K562 (cell line): ENCODE measurements at regions not wholly inside any gene's neighbourhood (a gene's known extent, or its start where the extent isn't known, plus 50 kb on each side); places are given as distances from the start of the nearest gene placed in this dataset.

ENCODE experiments used
- BHLHE40 ChIP-seq: IDR thresholded peaks from 2 replicates; pipeline ENCODE4 v1.6.1; 2011; ENCODE audit warnings: low read length, improper control_type of control experiment
- BMI1 ChIP-seq: fragments of 150-350 bp; IDR thresholded peaks from 2 replicates; pipeline ENCODE4 v1.6.1; 2014; ENCODE audit warnings: low read length
- CBX2 ChIP-seq: fragments of 200-600 bp; sonication (generic); IDR thresholded peaks from one replicate; pipeline ENCODE4 v1.6.1; 2012; ENCODE audit warnings: mild to moderate bottlenecking, low read length, inconsistent platforms; ENCODE audit not compliant: insufficient read depth, poor library complexity, severe bottlenecking
- NFE2L1 ChIP-seq: fragments of 450-650 bp; IDR thresholded peaks from 2 replicates; pipeline ENCODE4 v1.6.1; 2016; ENCODE audit warnings: missing genetic modification characterization, low read depth, mild to moderate bottlenecking, missing compliant biosample characterization, moderate library complexity, borderline replicate concordance
- TEAD2 ChIP-seq: fragments of 450-650 bp; IDR thresholded peaks from 2 replicates; pipeline ENCODE4 v1.6.1; 2016; ENCODE audit warnings: missing genetic modification characterization, control low read depth, missing compliant biosample characterization
- ZBED1 ChIP-seq: IDR thresholded peaks from 2 replicates; pipeline ENCODE4 v1.6.1; 2014
- ZFX ChIP-seq: sonication (generic); formaldehyde crosslinking; IDR thresholded peaks from 2 replicates; pipeline ENCODE4 v1.8.0; 2022; ENCODE audit warnings: mild to moderate bottlenecking, missing genetic modification reagents, moderate library complexity
- ZNF316 ChIP-seq: fragments of 450-650 bp; IDR thresholded peaks from 2 replicates; pipeline ENCODE4 v1.6.1; 2016
- ZNF41 ChIP-seq: fragments of 250-450 bp; sonication (Bioruptor Pico); conservative IDR thresholded peaks from 2 replicates; pipeline ENCODE4 v1.4.0; 2020; ENCODE audit warnings: mild to moderate bottlenecking
- ZNF695 ChIP-seq: fragments of 450-650 bp; formaldehyde crosslinking; IDR thresholded peaks from 2 replicates; pipeline ENCODE4 v1.4.0; 2020; ENCODE audit warnings: mild to moderate bottlenecking, moderate library complexity
- TF ChIP-seq, protein P1 (sequence below): sonication (generic); formaldehyde crosslinking; IDR thresholded peaks from 2 replicates; pipeline ENCODE4 v1.8.0; 2023; ENCODE audit warnings: mild to moderate bottlenecking, missing genetic modification reagents
- TF ChIP-seq, protein P2 (sequence below): sonication (generic); formaldehyde crosslinking; IDR thresholded peaks from 2 replicates; pipeline ENCODE4 v1.8.0; 2022; ENCODE audit warnings: mild to moderate bottlenecking, missing genetic modification reagents
- TF ChIP-seq, protein P3 (sequence below): fragments of 450-650 bp; IDR thresholded peaks from 2 replicates; pipeline ENCODE4 v1.6.1; 2018; ENCODE audit not compliant: partially characterized antibody

DNA sequence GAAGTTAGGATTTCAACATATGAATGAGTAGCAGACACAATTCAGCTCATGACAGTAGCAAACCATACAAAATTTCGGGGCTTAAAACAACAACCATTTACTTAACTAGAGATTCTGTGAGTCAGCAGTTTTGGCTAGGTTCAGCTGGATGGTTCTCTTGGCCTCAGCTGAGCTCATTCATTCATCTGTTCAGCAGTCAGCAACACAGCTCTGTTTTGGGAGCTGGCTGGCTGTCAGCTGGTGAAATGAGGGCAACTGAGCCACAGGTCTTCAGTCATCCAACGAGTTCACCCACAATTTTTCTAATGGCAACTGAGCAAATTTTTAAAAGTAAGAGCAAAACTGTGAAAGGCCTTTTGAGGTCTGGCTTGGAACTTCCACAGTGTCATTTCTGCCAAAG, 2005.1 kb upstream of the AGA start (continued):
- TF ChIP-seq, protein P1, sequence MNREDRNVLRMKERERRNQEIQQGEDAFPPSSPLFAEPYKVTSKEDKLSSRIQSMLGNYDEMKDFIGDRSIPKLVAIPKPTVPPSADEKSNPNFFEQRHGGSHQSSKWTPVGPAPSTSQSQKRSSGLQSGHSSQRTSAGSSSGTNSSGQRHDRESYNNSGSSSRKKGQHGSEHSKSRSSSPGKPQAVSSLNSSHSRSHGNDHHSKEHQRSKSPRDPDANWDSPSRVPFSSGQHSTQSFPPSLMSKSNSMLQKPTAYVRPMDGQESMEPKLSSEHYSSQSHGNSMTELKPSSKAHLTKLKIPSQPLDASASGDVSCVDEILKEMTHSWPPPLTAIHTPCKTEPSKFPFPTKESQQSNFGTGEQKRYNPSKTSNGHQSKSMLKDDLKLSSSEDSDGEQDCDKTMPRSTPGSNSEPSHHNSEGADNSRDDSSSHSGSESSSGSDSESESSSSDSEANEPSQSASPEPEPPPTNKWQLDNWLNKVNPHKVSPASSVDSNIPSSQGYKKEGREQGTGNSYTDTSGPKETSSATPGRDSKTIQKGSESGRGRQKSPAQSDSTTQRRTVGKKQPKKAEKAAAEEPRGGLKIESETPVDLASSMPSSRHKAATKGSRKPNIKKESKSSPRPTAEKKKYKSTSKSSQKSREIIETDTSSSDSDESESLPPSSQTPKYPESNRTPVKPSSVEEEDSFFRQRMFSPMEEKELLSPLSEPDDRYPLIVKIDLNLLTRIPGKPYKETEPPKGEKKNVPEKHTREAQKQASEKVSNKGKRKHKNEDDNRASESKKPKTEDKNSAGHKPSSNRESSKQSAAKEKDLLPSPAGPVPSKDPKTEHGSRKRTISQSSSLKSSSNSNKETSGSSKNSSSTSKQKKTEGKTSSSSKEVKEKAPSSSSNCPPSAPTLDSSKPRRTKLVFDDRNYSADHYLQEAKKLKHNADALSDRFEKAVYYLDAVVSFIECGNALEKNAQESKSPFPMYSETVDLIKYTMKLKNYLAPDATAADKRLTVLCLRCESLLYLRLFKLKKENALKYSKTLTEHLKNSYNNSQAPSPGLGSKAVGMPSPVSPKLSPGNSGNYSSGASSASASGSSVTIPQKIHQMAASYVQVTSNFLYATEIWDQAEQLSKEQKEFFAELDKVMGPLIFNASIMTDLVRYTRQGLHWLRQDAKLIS, result no peak
- TF ChIP-seq ZNF695 (CRISPR knock-in tag) (no peak), TEAD2 (tag) (no peak), CBX2 (no peak), BHLHE40 (no peak), ZBED1 (no peak), ZFX (CRISPR knock-in tag) (no peak), ZNF41 (CRISPR knock-in tag) (no peak), NFE2L1 (no peak), ZNF316 (peak; percentile 36; the same call in 1 of the 2 replicates), BMI1 (no peak)
- TF ChIP-seq, protein P2, sequence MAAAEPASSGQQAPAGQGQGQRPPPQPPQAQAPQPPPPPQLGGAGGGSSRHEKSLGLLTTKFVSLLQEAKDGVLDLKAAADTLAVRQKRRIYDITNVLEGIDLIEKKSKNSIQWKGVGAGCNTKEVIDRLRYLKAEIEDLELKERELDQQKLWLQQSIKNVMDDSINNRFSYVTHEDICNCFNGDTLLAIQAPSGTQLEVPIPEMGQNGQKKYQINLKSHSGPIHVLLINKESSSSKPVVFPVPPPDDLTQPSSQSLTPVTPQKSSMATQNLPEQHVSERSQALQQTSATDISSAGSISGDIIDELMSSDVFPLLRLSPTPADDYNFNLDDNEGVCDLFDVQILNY (CRISPR knock-in tag), result no peak
- TF ChIP-seq, protein P3, sequence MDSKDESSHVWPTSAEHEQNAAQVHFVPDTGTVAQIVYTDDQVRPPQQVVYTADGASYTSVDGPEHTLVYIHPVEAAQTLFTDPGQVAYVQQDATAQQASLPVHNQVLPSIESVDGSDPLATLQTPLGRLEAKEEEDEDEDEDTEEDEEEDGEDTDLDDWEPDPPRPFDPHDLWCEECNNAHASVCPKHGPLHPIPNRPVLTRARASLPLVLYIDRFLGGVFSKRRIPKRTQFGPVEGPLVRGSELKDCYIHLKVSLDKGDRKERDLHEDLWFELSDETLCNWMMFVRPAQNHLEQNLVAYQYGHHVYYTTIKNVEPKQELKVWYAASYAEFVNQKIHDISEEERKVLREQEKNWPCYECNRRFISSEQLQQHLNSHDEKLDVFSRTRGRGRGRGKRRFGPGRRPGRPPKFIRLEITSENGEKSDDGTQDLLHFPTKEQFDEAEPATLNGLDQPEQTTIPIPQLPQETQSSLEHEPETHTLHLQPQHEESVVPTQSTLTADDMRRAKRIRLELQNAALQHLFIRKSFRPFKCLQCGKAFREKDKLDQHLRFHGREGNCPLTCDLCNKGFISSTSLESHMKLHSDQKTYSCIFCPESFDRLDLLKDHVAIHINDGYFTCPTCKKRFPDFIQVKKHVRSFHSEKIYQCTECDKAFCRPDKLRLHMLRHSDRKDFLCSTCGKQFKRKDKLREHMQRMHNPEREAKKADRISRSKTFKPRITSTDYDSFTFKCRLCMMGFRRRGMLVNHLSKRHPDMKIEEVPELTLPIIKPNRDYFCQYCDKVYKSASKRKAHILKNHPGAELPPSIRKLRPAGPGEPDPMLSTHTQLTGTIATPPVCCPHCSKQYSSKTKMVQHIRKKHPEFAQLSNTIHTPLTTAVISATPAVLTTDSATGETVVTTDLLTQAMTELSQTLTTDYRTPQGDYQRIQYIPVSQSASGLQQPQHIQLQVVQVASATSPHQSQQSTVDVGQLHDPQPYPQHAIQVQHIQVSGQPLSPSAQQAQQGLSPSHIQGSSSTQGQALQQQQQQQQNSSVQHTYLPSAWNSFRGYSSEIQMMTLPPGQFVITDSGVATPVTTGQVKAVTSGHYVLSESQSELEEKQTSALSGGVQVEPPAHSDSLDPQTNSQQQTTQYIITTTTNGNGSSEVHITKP, result no peak
